CD4-positive, alpha-beta T cell treated with Interferon alpha-2 for 1 hour (primary cell): ENCODE measurements at regions not wholly inside any gene's neighbourhood (a gene's known extent, or its start where the extent isn't known, plus 50 kb on each side); places are given as distances from the start of the nearest gene placed in this dataset.
"Not testable (repeated sequence)": the region's sequence is repeated elsewhere in the genome, so short reads cannot be mapped to it uniquely, and the experiment has no call there.

Experiments
- DNase-seq, 2 donors: peaks; one replicate each; pipeline ENCODE4 v3.0.0-alpha.2; 2020 to 2022

DNA sequence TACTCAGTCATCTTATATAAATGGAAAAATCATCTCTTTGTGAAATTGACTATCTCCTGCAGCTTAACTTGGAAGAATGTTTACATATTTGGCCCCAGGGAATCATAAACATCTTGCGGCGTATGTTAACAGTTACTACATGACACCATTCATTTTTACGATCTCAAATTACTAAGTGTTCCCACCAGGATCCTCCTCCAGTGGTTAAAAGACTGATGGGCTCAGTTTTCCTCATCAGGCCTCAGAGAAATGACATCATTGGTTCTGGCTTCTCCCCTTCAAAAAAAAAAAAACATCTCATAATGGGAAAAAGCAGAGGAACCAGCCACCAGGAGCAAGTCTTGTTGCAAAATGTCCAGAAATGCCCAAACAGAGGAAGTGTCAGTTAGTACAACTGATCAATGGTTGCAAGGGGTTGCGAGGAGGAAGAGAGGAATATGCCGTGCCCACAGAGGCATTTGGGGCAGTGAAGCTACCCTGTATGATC, 70.5 kb upstream of the LIPC start:
- no peak for DNase-seq

DNA sequence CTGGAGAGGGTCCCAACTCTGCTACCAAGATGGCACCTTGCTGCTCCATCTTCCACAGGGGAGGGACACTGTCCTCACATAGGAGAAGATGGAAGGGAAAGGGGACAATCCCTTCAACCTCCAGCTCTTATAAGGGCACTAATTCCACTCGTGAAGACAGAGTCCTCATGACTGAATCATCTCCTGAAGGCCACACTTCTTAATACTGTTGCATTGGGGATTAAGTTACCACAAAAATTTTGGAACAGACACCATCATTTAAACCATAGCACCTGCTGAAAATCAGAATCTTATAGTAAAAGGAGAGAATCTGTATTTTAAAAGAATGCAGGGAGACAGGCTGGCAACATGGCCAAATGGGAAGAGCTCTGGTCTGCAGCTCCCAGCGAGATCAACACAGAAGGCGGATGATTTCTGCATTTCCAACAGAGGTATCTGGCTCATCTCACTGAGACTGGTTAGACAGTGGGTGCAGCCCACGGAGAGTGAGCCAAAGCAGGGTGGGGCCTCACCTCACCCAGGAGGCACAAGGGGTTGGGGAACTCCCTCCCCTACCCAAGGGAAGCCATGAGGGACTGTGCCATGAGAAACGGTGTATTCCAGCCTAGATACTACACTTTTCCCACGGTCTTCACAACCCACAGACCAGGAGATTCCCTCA, 69.4 kb upstream of the LIPC start:
- no peak for DNase-seq

DNA sequence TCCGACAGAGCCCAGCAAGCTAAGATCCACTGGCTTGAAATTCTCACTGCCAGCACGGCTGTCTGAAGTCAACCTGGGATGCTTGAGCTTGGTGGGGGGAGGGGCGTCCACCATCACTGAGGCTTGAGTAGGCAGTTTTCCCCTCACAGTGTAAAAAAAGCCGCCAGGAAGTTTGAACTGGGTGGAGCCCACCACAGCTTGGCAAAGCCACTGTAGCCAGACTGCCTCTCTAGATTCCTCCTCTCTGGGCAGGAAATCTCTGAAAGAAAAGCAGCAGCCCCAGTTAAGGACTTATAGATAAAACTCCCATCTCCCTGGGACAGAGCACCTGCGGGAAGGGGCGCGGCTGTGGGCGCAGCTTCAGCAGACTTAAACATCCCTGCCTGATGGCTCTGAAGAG, 68.7 kb upstream of the LIPC start:
- not testable (repeated sequence) for DNase-seq

DNA sequence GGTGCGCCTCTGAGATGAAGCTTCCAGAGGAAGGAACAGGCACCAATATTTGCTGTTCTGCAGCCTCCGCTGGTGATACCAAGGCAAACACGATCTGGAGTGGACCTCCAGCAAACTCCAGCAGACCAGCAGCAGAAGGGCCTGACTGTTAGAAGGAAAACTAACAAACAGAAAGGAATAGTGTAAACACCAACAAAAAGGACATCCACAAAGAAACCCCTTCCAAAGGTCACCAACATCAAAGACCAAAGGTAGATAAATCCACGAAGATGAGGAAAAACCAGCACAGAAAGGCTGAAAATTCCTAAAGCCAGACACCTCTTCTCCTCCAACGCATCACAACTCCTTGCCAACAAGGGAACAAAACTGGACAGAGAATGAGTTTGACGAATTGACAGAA, 68.1 kb upstream of the LIPC start:
- DNase-seq: not testable (repeated sequence)

DNA sequence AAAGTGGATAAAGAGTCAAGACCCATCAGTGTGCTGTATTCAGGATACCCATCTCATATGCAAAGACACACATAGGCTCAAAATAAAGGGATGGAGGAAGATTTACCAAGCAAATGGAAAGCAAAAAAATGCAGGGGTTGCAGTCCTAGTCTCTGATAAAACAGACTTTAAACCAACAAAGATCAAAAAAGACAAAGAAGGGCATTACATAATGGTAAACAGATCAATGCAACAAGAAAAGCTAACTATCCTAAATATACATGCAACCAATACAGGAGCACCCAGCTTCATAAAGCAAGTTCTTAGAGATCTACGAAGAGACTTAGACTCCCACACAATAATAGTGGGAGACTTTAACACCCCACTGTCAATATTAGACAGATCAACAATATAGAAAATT, 66.7 kb upstream of the LIPC start:
- not testable (repeated sequence) for DNase-seq

DNA sequence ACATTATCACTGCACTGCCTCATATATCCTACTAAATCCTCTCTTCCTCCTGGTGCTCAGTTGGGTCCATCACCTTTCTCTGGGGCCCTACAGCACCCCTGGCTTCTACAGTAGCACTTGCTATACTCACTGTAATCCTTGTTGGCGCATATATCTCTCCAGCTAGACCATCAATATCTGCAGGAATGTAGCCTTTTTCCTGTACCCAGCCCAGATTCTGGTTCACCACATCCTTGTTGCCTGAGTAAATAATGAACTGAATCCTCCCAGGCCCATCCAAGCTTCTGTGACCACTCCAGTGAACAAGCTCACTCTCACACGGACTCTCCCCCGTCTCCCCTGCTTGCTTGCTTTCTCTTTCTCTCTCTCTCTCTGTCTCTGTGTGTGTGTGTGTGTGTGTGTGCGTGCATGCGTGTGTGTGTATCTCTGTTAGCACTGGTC, 62.5 kb upstream of the LIPC start:
- peak in 1 of 2 donors; percentile 60 for DNase-seq

DNA sequence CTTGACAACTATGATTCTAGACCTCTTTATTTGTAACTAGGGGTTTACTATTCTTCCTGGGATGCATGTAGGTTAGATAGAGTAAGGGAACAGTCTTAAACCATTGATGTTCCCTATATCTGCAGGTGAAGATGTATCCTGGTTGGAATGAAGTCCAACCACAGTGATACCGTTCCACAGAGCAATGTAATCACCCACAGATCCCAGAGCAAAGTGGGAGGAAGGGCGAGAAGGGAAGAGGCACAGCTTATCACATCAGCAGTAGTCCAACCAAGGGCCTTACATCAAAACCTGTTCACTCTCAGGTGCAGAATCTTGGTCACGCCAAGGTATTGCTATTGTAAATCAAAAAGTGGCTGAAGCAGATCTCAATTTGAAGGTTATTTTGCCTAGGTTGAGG, 61.8 kb upstream of the LIPC start:
- DNase-seq: no peak

DNA sequence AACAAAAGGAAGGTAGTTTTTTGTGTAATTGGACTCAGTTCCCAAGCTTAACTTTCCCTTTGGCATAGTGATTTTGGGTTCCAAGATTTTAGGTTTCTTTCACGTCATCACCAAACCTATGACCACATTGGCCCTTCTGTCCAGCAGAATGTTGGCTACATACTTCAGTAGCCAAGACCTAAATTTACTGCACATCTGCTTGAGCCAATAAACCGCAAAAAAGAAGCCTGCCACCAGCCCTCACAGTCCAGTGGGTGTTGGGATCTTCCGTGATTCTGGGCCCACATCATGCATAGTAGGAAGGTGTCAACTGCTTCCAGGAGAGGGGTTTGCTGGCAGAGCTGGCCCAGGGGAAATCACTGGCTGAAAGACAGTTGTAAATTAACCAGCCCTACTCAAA, 57.6 kb upstream of the LIPC start:
- no peak for DNase-seq

DNA sequence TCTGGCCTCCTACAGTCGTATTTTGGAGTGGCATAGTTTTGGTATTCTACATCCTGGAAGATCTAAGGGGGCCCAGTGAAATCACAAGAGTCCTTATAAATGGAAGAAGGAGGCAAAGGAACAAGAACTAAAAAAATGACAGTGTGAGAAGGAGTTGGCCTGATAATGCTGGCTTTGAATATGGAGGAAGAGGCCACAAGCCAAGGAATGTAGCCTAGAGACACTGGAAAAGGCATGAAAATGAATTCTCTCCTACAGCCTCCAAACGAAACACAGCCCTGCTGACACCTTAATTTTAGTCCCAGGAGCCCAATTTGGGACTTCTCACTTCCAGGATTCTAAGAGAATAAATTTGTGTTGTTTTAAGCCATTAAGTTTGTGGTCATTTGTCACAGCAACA, 54.6 kb upstream of the LIPC start:
- DNase-seq: no peak

DNA sequence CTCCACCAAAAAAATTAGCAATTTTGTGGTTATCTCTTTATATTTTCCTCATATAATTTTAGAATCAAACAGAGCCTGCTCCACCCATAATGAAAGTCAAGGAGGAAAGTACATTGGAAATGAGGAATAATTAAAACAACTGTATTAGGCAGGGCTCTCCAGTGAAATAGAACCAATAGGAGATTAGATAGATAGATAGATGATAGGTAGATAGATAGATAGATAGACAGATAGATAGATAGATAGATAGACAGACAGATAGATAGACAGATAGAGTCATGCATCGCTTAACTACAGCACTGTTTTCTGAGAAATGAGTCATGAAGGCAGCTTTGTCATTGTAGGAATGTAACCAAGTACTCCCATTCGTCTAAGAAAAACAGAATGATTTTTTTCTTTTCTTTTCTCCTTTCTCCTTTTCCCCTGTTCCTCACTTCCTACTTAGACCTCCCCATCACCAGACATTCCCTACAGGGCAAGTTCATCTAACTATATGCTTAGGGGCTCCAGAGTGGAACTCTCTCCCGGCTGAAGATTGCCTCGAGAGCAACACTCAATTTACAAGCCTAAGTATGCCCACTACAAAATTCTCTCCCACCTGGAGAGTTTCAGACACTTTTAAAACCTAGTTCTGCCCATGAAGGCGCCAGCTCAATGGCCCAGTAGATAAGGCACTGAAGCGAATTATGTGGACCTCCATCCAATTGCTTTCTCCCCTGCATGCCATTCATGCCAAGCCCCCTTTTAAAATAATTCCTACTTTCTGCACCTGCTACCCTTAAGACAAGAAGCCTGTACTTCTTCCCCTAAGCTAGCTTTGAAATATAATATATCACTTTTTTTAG, 53.3 kb upstream of the LIPC start:
- no peak for DNase-seq

DNA sequence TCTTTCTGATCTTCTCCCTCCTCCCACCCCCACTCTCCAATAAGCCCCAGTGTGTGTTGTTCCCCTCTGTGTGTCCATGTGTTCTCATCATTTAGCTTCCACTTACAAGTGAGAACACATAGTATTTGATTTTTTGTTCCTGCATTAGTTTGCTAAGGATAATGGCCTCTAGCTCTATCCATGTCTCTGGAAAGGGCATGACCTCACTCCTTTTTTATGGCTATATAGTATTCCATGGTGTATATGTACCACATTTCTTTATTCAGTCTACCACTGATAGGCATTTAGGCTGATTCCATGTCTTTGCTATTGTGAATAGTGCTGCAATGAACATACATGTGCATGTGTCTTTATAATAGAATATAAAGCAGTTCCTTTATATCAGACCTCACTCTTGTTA, 52.3 kb upstream of the LIPC start:
- DNase-seq: not testable (repeated sequence)

DNA sequence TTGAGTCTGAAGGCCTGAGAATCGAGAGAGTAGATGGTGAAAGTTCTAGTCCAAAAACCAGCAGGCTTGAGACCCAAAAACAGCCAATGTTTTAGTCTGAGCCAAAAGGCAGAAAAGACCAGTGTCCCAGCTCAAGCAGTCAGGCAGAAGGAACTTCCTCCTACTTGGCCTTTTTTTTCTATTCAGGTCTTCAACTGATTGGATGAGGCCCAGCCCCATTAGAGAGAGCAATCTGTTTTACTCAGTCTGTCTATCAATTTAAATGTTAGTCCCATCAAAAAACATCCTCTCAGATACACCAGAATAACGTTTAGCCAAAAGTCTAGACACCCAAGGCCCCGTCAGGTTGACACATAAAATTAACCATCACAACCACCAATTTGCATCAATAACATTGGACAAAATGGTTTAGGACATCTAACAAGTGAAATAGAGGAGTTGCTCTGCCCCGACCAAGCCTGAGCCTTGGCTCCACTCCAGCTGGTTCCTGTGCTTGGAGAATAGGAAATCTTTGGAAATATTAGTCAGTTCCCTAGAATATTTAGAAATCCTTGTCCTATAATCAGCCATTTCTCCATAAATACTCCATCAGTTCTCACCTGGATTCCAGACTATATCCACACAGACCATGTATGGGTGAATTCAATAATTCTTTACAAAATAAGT, 51.4 kb upstream of the LIPC start:
- DNase-seq: no peak

DNA sequence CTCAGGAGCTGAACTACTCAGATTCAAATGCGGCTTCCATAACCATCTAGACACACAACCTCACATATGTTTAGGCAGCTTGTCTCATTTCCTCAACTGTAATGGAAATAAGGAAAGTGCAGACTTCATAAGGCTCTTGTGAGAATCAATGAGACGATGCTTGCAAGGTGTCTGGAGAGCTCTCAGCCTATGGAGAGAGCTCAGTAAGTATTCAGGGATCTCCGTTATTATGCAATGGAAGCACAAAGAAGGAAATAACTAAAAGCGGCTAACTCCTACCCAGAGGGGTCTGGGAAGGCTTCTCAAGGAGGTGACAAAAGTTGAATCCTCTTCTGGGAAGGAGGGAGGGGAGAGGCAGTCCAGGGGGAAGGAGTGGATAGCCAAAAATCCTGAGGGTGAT, 50.1 kb upstream of the LIPC start:
- no peak for DNase-seq
